ENCODE measurements at regions not wholly inside any gene's neighbourhood (a gene's known extent, or its start where the extent isn't known, plus 50 kb on each side); places are given as distances from the start of the nearest gene placed in this dataset.
"Not testable (repeated sequence)": the region's sequence is repeated elsewhere in the genome, so short reads cannot be mapped to it uniquely, and the experiment has no call there.

DNA sequence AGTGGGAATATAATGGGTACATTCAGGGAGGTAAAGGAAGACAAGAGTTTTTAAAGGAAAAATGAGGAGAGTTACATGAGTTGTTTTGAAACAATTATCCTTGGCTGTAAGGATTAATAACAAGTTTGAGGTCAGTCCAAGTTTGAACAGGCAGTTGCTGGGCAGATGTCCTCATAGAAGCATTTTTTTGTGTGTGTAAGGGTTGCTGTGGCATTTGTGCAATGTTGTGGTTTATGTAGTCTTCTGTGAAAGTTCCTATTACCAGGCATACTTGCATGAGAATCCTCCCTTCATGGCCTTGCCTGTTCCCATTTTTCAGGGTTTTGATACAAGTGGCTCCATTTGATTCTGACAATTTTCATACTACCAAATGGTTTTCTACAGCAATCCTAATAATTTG lies 400.2 kb downstream of the KCNA4 start:
- DNase-seq, result no peak

DNA sequence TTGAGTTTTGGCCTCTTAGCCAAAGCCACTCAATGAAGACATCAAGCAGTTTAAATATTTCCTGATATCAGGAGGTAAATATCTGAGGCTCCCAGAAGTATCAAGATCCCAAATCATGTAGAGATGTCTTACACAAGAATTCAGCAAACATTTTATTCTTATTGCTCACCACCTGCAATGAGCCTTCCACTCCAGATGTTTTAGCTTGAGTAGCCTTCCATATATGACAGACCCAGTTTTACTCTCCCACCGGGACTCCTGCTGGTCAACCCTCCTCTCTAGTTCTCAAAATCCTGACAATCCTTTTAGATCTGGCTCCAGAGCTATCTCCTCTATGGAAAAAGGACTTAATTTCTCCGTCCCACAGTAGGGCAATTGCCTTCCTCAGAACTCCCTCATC lies 404.4 kb downstream of the KCNA4 start:
- no peak for DNase-seq

DNA sequence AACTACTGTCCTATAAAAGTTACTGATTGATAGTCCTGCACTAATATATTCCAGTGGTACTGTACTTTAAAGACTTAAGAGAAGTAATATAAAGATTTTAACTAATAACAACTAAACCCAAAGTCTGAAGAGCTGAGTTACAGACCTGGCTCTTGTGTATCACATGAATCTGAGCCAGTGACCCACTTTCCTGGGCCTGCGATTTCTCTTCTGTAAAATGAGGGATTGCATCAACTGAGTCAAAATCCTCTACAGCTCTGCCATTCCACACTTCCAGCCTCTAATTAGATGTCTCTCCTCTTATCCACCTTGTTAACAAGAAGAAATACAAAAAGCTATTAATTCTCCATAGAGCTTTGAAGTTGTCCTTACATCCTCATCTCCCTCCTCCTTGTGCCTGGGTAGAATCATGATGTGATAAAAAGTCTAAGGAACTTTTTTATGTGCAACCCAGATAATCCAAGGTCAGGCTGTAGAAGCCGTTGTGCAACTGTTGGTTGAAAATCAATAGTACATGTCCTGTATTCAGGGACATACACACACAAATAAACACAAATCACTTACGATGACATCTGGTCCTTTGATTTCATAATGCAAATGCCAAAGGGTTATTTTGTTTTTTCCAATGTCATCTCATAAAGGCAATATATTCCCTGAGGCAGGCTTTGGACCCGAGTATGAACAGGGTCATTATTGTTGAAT lies 410.3 kb downstream of the KCNA4 start:
- no peak for DNase-seq

DNA sequence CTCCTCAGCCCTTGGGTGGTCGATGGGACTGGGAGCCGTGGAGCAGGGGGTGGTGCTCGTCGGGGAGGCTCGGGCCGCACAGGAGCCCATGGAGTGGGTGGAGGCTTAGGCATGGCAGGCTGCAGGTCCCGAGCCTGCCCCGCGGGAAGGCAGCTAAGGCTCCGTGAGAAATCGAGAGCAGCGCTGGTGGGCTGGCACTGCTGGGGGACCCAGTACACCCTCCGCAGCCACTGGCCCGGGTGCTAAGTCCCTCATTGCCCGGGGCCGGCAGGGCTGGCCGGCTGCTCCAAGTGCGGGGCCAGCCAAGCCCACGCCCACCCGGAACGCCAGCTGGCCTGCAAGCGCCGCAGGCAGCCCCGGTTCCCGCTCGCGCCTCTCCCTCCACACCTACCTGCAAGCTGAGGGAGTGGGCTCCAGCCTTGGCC lies 416.7 kb downstream of the KCNA4 start:
- DNase-seq, result not testable (repeated sequence)

DNA sequence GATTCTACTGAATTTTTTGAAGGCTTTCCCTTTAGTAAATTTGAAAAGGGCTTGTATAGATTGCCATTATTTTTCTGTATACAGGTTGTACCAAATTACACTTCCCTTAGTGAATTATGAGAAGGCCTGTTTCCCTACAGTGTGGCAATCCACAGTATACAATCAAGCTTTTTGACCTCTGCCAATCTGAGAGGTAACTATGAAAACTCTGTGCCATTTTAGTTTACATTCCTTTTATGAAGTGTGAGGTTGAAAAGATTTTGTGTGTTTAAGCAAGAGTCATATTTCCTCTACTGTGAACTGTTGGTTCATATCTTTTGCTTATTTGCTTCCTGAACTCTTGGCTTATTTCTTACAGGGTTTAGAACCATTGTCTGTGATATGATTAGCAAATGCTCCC lies 432.5 kb downstream of the KCNA4 start:
- DNase-seq, result no peak

DNA sequence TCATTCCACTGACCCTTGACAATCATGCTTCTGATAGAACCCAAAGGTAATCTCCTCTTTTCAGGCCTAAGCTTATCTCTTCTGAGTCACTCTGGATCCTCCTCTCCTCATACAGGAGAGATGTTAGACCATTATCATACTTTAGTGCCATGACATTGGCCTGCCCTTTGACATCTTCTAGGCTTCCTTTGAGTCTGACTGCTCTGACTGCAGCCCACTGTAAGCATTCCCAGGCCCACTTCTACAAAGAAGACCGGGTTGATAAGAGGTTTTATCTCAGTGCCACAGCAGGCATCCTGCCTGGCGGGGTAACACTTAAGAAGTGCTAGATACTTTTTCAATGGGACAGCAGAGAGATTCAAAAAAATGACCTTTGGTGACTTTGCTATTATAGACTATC lies 438.0 kb downstream of the KCNA4 start:
- DNase-seq, result no peak

DNA sequence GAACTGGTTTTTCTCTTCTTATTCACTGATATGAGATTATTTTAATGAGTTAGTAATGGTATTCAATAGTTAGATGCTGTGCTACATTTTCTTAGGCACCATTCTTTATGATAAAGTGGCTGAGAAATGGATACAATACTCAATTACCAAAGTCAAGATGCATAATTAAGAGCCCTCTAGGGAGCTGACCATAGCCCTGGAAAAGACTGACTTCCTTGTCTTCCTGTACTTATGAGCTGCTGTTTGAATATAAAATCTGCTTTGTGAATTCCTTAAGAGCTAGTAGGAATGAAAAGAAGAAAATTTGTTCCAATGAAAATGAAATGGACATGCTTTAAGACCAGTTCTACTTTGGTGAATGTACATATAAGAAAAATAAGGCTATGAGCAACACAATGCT lies 452.3 kb downstream of the KCNA4 start:
- DNase-seq, result no peak

DNA sequence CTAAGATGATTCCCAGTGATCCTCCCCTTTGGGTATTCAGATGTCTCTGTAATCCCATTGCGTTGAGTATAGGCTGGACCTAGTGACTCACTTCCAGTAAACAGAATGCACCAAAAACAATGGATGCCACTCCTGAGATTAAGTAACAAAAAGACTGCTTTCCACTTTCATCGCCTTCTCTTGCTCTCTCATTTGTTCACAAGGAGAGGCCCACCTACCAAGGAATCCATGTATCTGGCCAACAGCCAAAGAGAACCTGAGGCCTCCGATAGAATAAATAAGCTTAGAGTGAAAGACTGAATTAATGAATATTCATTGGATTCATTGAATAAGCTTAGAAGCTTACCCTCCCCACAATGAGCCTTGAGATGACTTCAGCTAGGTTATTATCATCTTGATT lies 454.6 kb downstream of the KCNA4 start:
- no peak for DNase-seq

DNA sequence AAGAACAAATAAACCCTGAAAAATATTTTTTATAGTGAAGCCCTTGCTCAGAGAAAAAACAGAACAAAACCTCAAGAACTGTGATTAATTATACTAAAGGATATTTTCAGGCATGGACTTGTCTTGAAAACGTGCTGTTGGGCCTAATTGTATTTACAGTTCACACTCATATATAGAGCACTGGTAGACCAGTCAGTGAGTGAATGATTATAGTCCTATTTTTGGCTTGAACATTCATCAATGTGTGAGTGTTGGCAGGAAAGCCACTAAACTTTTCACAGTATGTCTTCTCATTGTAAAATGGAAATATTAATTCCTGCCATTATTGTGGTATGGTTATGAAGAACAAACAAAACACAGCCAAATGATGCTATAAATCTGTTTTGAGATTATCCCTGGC lies 462.8 kb downstream of the KCNA4 start:
- no peak for DNase-seq

DNA sequence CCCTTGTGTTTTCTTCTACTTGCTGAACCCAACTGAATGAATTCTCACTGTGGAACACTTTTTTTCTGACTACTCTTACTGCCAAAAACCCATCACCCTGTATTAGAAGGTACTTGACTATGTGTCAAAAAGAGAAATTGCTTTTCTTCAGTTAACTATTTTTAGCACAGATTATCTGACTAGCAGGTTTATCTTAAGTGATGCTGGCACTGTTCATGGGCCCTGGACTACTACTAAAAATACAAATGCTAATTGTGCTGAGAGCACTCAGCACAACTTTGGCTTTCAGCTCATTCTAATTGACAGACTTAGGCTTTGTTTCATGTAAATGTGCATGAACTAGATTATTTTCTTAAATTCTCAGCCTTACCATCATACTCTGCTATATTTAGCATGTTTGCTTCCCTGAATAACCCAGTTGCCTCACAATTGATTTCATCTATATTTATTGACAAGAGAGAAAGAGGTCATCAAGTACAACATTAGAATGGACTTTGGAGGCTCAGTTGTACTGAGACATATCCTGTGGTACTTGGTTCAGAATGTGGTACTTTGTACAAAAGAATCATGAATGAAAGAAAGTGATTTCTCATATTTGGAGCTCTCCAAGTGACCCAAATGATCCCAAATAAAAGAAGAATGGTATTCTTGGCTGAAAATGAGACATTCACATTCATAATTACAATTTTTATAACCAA lies 478.3 kb downstream of the KCNA4 start:
- no peak for DNase-seq

DNA sequence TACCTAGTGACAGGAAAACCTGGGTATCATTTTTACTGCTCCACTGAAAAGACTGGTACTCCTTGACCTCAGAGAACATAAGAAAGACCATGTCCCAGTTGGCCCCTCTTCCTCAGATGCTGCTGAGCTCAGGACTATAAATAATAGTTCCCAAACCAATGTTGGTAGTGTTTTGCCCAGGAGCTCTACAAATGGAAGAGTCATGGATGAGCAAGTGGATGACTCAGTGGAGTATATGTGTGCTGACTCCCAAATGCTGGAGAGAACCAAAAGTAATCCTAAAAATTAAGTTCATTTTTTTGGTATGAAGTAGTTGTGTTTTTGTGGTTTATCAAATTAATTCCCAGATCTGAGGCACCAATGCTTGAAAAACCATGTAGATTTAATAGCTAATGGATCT lies 482.0 kb downstream of the KCNA4 start:
- DNase-seq, result no peak

DNA sequence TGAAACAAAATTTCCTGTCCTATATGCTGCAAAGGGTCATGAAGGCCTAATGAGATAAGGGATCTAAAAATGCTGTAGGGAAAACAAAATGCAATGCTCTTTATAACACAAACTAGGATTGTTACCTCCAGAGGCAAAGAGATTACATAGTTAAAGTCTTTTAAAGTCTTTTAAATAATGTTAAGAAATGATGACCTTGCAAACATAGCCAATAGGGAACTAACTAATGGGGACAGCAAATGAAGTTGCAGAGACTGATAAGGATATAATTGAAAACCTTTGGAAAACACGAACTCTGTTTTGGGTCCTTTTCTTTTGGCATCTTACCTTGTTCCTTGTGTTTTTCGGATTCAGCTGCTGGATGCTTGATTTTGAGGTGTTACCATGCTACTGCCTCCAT lies 485.9 kb downstream of the KCNA4 start:
- no peak for DNase-seq

DNA sequence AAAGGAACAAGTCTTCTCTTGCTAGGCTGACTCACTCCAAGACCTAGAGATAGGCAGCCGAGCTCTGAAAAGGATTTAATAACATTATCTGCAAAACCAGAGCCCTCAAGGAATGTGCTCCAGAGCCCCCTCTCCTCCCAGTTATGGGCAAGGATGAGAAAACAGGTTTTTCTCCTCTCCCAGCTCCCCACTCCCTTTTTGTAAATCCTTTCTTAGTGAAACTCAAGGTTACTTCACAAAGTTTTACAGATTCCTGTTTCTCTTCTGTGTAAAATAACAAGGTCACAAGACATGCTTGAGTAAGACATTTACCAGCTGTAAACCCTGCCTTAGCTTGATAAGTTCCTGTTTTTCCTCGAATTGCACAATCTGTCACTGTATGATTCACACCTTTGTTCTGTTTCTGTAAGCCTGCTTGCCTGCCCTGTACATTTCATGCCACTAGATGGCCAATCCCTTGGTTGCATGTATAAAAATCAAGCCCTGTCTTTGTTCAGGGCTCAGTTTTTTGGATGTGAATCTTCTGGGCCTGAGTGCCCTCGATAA lies 489.4 kb downstream of the KCNA4 start:
- DNase-seq, result peak; percentile 57

DNA sequence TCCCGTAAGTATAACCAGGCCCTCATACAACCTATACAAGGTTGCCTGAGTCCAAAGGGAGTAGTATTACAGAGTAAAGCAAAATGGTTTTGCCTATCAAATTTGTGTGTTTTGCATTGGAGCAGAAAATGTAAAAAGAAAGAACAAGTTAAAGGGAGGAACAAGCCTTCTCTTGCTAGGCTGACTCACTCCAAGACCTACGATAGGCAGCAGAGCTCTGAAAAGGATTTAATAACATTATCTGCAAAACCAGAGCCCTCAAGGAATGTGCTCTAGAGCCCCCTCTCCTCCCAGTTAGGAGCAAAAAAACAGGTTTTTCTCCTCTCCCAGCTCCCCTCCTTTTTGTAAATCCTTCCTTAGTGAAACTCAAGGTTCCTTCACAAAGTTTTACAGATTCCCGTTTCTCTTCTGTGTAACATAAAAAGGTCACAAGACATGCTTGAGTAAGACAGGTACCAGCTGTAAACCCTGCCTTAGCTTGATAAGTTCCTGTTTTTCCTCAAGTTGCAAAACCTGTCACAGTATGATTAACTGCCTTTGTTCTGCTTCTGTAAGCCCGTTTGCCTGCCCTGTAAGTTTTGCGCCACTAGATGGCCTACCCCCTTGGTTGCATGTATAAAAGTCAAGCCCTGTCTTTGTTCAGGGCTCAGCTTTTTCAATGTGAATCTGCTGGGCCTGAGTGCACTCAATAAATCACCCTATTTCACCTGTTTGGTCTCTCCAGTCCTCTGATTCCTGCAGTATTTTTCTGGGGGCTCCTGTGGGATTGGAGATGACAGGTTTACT lies 498.2 kb downstream of the KCNA4 start:
- DNase-seq, result peak; percentile 61

DNA sequence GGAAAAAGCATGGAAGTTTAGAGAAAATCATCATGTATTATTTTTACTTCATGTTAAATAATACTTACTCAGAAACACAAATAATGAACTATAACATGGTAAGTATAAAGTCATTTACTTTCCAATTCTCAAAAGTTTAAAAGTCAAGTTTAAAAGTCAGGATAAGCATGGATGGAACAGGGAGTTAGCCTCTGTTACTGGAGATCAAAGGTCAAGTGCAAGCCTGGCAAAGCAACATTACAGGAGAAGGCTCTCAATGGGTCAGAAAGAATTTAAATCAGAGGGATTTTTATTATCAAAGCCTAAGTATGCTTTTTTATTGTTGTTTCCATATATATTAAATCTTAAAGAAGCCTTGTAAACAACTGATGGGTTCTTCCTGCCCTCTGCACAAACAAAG lies 505.4 kb downstream of the KCNA4 start:
- DNase-seq, result no peak

DNA sequence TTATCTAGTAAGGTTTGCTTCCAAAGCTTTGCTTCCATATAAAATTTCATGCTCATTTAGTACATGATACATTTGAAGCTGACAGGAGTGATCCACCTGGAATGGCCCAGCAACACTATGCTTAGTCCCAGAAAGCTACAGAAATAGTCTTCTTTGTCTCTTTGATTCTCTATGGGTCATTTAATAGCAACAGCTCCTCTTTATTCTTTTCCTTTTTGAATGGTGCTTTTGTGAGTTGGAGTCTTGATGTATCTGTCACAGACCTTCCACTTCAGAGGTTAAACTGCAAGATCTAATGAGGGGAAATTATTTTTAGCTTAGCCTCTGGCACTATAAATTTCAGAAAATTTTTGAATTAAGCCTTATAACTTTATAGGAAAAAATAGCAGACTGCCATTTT lies 509.5 kb downstream of the KCNA4 start:
- DNase-seq, result no peak

DNA sequence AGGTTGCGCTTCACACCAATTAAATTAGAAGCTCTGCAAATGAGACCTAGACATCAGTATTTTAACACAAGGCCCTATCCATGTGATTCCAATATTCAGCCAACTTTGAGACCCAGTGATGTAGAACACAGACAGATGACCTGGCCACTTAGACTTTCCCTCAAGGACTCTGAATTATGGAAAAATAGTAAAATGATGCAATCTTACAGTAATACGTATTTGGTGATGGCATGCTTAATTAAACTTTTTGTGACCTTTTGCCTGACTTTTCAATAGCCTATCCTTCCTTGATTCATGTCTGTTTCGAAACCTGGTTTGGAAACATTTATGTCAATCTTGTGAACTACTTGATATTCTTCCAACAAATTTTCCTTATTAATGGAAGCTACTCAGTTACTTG lies 521.2 kb downstream of the KCNA4 start:
- no peak for DNase-seq

DNA sequence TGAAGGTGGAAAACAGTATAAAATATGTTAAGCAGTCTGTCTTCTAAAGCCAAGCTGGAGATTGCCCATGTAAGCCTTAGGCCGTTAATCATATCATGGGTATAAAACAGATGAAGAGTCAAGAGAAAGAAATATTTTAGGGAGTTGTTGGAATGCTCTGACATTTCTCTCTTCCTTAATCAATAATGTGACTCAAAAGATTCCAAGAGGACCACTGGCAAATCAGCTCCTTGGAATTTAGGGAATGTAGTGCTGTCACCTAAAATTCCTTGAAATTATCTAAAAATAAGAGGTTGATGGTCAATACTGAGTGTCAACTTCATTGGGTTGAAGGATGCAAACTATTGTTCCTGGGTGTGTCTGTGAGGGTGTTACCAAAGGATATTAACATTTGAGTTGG lies 525.9 kb downstream of the KCNA4 start:
- no peak for DNase-seq

DNA sequence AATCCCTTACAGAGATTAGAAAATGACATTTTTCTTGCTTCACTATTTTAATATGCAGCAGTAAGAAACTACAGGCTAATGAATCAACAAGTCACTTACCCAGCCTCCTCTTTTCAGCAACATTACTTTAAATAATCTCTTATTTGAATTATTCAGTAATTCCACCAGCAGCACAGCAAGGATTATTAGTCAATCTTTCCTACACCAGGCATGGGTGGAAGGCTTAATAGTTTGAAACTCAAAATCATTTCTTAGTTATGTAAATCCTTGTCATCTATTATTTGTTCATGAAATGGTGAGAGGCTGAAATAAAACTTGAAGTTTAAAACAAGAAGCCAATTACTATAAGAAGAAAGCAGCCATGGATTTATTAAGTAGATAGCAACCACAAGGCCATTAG lies 530.5 kb downstream of the KCNA4 start:
- DNase-seq, result no peak

DNA sequence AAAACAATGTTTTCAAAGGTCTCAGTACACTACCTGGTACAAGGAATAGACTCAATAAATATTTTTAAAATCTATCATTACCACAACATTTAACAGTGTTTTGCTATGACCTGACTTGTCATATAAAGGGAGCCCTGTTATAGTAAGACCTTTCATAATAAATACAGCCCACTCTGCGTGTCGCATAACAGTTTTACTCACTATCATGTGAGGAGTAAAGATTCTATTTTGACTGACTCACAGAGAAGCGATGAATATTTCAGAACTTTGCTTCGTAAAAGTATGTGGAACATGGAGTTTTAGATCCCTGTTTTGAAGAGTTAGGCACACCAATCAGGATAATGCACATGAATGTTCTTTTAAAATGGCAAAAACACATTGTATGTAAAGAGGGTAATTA lies 531.2 kb downstream of the KCNA4 start:
- DNase-seq, result no peak

DNA sequence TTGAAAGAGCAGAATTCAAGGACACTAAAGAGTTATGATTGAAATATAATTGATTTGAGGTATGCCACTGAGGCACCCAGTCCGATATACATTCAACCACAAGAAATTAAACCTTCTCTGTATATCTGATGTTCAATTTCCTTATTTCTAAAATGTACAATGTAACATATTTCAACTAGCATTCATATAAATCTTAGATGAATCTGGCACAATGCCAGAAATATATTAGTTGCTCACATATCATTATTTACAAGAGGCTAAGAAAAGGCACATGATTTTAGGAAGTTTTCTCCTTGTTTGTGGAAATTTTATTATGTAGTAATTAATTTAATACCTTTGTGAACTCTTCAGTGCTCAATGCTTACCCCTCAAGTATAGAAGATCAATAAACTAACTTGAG lies 532.3 kb downstream of the KCNA4 start:
- DNase-seq, result peak; percentile 4

DNA sequence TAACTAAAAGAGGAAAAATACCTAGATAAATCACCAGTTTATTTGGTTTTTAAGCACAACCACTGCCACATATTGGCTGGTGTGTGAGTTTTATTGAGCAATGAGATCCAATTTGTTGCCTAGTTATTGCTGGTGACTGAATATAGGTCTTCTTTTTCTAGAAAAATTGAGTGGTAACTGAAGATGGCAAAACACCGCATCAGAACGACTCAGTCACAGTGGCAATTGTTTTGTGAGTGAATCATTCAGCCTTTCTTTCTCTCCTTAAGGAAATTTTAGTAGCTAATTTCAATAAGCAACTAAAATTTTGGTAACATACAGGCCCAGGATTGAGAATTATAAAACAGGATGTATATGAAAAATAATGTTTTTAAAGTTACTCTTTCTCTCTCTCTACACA lies 533.0 kb downstream of the KCNA4 start:
- DNase-seq, result no peak

DNA sequence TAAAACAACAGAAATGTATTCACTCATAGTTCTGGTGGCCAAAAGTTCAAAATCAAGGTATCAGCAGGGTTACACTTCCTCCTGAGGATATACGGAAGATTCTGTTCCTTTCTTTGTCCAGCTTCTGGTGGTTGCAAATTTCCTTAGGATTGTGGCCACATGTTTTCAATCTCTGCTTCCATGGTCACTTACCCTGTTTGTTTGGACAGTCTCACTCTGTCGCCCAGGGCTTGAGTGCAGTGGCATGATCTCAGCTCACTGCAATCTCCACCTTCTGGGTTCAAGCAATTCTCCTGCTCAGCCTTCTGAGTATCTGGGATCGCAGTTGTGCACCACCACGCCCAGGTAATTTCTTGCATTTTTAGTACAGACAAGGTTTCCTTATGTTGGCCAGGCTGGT lies 534.3 kb downstream of the KCNA4 start:
- no peak for DNase-seq

DNA sequence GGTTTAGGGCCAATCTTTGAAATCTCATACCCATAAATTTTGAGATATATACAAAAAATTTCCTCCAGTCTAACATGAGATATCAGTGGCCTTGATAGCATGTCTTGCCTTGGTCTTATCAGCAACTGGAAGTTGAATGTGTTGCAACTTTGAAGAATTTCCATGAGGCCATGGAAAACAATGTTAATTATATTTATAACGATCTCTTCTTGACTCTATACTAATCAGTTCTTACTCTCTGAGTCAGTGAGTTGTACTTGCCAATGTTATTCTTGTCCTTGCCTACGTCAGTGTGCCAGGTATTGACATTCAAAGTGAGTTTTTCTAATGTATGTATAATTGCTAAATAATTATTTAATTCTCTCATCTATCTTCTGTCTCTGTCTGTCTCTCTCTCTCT lies 535.1 kb downstream of the KCNA4 start:
- no peak for DNase-seq

Measured in hematopoietic multipotent progenitor cell treated with erythropoietin and hydrocortisone succinate and interleukin-3 and kit ligand, for 6 days (in vitro differentiated cells).